Hematopoietic multipotent progenitor cell treated with erythropoietin and hydrocortisone succinate and interleukin-3 and kit ligand, for 4 days (in vitro differentiated cells): ENCODE measurements at regions not wholly inside any gene's neighbourhood (a gene's known extent, or its start where the extent isn't known, plus 50 kb on each side); places are given as distances from the start of the nearest gene placed in this dataset.
"Not testable (repeated sequence)": the region's sequence is repeated elsewhere in the genome, so short reads cannot be mapped to it uniquely, and the experiment has no call there.

Experiments
- DNase-seq: peaks from one replicate; pipeline ENCODE4 v3.0.0-alpha.2; 2015

DNA sequence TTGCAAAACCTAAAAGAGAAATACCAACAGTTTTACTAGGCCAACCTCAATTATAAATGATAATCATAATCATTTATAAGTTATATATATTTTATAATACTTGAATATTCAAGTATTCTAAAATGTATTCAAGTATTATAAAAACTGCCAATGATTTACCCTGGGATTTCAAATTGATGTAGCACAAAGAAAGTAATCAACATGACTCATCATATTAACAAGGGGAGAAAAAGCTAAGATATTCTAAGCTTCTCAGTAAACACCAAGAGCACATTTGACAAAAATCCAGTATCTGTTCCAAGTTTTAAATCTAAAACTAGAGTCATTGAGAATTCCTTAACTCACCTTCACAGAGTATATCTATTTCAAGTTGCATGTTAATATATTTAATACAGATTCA is 56.1 kb downstream of the CAPZA3 start:
- no peak for DNase-seq

DNA sequence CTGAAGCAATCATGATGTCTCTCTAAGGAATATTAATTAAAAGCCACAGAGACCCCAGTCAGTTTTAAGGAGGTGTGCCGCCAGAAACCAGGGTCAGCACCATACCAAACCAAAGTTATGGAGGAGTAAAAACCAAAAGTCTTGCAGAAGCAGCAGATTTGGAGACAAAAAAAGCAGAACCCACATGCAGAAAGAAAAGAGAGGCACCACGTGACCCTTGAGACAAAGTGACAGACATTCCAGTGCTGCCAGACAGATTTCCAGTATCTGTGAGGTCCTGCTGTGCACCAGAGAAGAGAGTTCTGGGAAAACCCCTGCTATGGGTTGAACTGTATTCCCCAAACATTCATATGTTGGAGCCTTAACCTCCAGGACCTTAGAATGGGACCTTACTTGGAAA is 59.7 kb downstream of the CAPZA3 start:
- DNase-seq: no peak

DNA sequence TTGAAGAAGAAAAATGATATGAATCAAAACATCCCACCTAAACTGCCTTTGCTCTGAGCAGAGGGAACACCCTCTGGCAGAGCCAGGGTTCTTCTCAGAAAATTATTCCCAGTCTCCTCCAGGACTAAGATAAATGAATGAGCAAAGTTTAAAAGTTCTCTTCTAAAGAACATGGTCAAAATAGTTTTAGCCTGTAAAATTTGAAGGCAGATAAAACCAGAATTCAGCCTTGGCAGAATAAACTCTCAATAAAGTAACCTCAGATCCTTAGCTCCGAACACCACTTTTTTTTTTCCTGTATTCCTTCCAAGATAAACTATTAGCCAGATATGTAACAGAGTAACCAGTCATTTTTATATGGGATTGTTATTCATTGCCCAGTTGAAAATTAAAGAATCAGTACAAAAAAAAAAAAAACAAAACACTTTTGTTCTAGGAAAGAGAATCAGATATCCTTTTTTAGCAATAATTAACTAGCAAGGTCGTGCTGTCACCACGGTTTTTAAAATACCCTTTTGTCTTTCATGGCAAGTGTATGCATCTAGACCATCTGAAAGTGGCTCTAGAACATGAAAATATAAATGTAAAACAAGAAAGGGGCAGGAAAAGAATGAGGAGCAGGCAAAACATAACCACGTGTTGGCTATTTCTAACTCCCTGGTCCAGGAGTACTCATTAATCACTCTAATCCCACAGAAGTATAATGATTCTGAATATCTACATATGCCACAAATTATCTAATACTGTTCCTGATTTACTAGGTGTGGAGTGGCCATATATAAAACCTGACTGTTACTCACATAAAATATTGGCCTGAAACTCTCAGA is 60.8 kb downstream of the CAPZA3 start:
- DNase-seq: no peak

DNA sequence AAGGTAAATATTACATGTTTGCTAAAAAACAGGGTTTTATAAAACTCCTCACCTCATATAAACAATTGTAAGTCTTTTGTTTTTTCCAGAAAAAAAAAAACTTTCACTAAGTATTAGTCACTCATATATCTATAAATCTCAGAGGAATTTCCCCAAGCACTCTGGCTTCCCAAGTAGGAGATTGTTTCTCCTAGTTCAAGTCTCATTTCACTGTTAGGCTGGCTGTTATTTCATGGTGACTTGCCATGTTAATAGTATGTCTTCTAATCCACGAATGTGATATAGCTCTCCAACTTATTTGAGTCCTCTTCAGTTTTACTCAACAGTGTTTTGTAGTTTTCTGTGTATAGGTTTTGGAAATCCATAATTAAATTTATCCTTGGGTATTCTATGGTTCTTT is 61.6 kb downstream of the CAPZA3 start:
- no peak for DNase-seq

DNA sequence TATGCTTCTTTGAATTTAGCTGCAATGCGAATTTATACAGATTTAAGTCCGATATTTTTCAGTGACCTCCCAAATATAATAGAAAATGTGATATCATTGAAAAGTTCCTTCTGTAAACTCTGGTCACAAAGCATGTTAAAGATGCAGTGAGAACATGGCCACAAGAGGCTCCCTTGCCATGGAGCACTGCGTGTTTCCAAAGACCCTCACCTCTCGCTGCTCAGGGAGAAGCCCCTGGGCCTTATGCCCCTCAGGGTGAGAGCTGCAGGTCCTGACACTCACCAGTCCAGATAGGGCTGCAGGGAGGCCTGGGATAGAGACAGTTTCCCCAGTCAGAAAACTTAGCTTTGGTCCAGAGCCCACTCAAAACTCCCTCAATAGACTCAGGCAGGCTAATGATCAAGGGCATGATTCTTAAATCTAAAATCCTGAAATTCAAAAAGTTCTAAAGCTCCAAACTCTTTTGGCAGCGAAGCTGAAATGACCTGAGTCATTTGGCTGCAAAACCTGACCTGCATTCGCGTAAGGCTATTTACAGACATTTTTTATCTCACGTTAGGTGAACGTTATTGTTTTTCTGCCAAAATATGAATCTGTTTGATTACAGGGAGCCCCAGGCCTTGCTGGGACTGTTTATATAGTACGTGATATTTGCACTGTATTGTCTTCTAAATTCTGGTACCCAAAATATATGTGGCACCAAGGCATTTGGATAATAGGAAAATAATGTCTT is 67.8 kb downstream of the CAPZA3 start:
- no peak for DNase-seq

DNA sequence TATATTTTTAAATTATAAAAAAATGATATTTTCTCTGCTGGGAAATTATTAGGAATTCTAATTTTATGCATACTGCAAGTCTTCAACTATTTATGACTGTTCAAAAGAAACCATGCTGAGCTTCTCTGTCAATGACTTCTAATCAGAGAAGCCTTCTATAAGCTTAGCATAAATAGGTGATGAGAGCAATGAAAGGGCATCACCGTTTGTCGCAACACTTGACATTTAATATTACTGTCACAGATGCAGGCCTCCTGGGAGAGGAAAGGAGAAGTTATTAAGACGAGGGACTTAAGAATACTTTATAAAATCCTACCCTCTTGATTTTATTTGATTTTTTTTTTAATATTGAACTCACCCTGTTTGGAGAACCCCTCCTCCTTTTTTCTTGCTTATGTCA is 69.8 kb downstream of the CAPZA3 start:
- no peak for DNase-seq

DNA sequence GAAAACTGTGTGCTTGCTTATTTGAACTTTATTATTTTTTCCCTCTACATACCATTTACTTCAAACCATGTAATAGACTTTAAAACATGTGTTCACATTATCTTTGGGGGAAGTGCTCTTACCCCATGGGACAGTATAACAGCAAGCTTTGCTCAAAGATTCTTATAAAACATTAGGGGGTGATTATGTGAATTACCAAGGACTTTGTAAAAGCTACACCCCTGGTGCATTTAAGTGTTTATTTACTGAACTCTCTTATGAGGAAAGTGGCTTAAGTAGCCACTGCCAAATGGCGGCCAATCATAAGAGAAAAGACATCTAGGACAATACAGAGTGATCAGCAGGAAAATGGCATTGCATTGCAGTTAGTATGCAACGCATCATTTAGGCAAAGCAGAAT is 70.3 kb downstream of the CAPZA3 start:
- no peak for DNase-seq

DNA sequence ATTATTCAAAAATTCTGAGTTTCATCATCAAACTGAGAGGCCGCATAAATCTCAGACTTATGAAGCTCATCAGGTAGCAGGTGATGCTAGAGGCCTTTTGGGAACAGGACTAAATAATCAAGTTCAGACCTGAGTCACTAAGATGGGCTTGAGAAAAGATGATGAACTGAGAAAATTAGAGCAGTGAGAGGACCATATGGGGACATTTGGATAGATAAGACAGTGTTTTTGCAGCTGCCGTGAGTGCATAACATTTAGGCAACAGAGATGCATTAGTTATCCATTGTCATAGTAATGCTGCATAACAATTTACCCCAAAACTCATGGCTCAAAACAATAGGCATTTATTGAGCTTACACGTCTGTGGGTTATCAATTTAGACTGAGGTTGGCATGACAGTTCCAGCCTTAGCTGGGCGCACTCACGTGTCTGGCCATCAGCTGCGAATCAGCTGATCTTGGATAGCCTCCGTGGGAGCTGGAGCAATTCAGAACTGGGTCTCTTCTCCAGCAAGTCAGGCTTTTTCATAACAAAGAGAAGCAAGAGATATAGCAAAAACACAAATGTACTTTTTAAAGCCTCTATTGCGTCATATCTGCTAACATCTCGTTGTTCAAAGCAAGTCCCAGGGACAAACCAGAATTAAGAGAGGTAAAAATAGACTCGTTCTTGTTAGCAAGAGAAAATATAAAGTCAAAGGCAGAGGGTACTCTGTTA is 72.8 kb downstream of the CAPZA3 start:
- DNase-seq: no peak

DNA sequence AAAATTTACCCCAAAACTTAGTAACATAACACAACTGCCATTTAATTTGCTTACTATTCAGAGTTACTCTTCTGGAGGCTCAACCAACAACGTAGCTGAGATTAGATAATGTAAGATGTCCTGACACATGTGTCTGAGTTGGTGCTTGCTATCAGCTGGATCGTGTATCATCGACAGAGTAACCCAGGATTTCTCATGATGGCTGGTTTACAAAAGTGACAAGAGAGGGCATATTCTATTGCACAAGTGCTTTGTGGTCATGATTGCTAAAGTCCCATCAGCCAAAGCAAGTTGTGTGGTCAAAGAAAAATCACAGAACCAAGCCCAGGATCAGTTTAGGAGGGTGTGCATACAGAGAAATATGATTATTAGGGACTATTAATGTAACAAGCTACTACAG is 73.4 kb downstream of the CAPZA3 start:
- DNase-seq: peak; percentile 79

DNA sequence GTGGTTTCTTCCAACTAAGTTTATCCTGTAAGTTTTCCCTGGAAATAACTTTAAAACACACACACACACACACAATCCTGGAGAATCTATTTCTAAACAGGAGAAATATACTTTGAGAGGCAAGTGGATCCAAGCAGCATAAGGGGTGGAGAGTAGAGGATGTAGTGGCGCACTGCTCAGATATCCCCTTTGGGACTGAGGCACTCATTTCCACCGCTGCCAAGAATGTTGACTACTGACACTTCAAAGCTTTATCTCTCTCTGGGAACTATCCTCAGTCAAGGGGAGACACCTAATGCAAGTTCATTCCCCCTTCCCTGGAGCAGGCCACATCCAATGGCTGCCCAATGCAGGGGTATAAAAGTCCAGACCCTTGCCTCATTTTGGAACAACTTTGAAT is 75.8 kb downstream of the CAPZA3 start:
- DNase-seq: no peak

DNA sequence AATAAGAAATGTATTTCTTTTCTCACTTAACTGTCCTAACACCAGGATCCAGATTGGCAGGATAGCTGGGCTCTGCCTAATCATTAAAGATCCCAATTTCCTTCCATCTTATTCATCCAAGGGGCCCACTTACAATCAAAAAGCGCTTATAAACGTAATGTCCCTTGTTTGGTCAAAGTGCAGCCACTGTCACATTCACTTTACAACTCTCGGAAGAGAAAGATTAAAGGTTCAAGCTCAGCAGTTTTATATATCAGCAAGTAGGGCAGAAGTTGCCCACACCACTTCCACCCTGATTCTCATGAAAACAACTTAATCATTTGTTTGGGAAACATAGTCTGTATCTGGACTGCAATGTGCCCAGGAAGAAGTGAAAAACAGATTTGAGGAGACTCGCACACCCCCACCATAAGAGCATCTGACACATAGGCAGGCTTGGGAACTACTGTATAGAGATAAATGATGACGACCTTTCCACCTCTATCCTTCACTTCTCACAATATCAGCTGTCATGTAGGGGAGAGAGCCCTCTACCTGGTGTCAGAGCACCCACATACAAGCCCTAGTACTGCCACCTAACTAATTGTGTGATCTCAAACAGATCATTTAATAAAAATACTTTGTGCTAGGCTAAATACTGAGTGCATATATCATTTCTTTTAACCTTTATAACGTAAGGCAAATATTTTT is 80.8 kb downstream of the CAPZA3 start:
- no peak for DNase-seq

DNA sequence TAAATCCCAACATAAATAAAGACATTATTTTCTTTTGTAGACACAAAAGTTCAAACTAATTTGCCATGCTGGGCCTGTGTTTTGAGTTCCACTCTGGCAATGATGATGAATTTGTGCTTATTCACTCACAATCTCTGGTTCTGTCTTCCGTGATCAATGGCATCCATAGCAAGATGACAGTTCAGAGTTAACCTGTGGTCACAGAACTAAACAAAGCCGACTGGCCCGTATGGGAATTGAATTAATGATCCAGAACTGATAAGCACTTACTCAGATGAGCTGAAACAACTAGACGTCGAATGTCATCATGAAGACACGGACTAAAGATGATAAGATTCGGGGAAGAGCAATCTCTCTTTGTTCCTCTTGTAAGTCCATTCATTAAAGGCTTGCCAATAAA is 81.6 kb downstream of the CAPZA3 start:
- DNase-seq: no peak

DNA sequence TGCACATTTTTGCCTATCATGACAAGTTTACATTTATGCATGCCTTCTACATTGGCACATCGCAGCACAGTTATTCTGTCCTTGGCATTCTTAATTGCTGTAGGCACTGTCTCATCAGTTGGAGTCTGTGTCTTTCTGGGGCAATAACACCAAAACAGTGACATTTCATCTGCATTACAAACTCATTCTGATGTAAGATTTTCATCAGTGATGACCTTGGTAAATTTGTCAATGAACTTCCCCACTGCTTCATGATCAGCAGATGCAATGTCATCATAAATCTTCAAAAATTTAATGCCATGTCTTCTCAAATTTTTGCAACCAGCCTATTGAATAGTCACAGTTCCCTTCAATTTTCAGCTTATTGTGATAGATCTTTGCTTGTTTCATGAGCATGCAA is 85.5 kb downstream of the CAPZA3 start:
- peak; percentile 38 for DNase-seq

DNA sequence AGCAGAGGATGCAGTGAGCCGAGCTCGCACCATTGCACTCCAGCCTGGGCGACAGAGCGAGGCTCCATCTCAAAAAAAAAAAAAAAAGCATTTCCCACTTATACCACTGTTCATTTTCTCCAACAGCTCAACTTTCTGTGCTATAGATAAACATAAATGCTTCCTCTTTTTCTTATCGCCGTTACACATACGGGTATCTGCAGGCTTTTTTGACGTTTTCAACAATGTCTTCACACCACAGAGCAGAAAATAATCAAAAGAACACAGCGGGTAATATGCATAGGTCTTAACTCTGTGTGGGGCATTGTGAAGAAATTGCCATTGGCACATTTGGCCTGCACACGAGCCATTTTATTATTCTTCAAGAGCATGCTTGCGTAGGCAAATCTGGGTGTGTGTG is 86.4 kb downstream of the CAPZA3 start:
- DNase-seq: peak; percentile 97

DNA sequence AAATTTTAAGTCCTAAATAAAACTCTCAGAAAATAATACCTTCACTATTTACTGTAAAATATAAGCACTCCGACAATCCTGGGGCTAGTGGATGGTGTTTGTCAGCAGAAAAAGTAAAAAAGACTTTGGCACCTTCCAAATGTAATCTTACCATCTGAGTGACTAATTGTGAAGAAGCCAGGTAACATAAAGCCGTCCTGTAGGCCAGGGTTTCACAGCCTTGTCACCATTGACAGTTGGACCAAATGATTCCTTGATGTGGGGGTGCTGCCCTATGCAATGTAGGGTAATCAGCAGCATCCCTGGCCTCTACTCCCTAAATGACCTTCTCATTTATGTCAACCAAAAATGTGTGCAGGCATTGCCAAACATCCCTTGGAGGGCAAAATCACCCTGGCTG is 87.2 kb downstream of the CAPZA3 start:
- DNase-seq: no peak

DNA sequence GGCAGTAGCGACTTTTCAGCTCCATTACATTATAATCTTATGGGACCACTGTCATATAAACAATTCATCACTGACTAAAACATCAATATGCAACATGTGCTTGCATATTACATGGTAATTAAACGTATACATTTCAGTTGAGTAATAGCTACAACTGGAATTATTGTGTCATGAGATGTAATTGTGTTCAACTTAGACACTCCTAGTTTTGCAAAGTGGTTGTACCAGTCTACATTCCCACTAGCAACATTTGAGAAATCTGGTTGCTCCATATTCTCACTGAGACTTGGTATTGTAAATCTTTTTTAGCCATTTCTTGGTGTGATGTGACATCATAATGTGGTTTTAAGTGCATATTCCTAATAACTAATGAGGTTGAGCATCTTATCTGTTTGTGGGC is 90.0 kb downstream of the CAPZA3 start:
- no peak for DNase-seq

DNA sequence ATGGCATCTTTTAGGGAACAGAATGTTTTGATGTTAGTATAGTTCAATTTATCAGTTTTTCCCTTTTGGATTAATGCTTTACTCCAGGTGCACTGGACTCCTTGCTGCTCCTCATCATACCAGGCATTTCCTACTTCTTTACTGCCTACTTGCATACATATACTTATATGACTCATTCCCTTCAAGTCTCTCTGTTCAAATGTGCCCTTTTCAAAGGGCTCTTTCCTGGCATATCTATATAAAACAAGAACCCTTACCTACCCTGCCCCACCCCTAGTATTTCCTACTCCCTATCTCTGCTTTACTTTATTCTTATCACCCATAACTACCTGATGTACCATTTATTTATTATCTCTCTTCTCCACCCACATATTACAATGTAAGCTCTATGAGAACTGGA is 90.6 kb downstream of the CAPZA3 start:
- no peak for DNase-seq

DNA sequence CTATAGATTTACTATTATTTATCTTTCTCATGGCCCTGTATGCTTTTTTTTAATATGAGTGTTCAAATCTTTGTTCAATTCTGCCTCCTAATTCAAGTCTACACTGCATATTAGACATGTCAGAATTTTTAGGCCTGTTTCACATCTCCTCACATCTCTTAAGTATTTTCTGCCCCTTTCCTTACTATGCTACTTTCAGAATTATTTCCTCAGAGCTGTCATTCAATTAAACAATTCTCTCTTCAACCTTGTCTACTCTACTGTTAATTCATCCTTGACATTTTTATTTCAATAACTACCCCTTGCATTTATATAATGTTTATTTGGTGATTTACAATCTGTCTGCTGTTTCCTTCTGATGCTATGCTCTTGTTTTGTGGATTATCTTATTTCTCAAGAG is 91.1 kb downstream of the CAPZA3 start:
- DNase-seq: no peak

DNA sequence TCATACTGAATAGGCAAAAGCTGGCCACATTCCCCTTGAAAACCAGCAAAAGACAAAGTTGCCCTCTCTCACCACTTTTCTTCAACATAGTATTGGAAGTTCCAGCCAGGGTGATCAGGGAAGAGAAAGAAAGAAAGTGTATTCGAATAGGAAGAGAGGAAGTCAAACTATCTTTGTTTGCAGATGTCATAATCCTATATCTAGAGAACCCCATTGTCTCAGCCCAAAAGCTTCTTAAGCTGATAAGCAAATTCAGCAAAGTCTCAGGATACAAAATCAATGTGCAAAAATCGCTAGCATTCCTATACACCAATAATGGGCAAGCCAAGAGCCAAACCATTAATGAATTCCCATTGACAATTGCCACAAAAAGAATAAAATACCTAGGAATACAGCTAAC is 95.0 kb downstream of the CAPZA3 start:
- not testable (repeated sequence) for DNase-seq

DNA sequence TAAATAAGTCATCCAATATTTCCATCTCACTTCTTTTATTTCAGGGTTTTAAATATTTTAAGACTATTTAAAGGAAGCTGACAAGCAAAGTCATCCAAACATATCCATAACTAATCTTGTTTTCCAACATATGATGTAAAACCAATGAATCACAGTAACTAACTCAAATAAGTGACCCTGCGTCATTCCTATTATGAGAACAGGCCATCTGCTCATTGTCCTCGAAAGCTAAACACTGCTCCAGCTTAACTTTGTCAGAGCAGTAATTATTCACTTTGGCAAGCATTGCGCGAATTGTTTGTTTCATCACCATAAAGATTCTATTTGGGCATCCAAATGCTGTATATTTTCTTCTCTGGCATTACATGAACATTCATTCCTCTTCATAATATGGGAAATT is 99.1 kb downstream of the CAPZA3 start:
- no peak for DNase-seq

DNA sequence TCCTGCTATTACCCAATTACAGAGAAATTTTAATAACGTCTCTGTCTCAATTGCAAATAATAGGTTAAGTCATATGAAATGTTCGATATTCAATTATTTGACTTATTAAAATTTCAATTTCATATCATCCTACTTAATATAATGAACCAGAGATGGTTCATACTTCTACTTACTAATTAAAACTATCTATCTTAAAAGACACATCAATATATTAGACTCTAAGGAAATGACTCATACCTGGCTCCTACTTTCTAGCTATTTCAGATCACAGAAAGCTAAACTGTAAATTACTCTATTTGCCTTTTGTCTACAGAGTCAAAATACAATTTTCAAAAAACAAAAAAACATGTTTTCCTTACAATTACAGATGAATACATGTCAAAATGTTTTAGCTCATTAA is 99.6 kb downstream of the CAPZA3 start:
- DNase-seq: no peak

DNA sequence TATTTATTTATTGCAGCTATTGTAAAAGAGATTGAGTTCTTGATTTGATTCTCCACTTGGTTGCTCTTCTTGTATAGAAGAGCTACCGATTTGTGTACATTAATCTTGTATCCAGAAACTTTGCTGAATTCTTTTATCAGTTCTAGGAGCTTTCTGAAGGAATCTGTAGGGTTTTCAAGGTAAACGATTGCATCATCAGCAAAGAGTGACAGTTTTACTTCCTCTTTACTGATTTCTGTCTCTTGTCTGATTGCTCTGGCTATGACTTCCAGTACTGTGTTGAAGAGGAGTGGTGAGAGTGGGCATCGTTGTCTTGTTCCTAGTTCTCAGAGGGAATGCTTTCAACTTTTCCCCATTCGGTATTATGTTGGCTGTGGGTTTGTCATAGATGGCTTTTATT is 103.1 kb downstream of the CAPZA3 start:
- peak; percentile 55 for DNase-seq

DNA sequence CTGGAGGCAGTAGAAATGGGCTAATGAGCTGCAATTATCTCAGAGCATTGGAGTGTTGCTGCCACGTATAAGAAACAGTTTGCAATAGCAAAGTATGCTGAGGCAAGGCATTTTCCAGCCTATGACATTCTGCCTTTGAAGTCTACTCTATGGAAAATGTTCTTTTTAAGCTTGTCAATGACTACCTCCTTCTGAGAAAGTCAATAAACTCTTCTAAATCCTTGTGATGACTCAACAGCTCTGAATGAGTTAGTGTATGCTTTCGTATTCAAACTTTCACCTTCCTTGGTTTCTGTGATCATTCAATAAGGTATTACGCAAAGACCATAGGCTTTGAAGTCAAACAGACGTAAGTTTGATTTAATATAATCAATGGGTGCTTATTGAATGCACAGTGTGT is 111.2 kb downstream of the CAPZA3 start:
- DNase-seq: no peak
